ENCODE measurements at regions not wholly inside any gene's neighbourhood (a gene's known extent, or its start where the extent isn't known, plus 50 kb on each side); places are given as distances from the start of the nearest gene placed in this dataset.

DNA sequence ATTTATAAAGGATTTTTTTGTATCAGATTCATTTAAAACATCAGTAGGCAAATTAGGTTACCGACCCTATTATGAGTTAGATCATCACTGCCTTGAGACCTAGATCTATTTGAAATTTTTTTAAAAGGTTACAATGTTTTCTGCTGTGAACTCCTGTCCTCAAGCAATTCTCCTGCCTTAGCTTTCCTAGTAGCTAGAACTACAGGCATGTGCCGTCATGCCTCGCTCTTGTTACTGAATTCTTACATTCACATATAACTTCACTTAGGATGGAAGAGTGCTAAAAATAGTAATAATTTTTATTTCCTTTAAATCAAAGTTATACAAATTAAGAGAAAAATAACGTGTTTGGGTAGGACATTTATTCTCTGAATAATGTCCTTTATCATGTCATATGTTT, 75.5 kb upstream of the MAOA start:
- TF ChIP-seq, protein P1, sequence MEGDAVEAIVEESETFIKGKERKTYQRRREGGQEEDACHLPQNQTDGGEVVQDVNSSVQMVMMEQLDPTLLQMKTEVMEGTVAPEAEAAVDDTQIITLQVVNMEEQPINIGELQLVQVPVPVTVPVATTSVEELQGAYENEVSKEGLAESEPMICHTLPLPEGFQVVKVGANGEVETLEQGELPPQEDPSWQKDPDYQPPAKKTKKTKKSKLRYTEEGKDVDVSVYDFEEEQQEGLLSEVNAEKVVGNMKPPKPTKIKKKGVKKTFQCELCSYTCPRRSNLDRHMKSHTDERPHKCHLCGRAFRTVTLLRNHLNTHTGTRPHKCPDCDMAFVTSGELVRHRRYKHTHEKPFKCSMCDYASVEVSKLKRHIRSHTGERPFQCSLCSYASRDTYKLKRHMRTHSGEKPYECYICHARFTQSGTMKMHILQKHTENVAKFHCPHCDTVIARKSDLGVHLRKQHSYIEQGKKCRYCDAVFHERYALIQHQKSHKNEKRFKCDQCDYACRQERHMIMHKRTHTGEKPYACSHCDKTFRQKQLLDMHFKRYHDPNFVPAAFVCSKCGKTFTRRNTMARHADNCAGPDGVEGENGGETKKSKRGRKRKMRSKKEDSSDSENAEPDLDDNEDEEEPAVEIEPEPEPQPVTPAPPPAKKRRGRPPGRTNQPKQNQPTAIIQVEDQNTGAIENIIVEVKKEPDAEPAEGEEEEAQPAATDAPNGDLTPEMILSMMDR (conservative IDR thresholded peaks at IDR 0.05), result no peak
- TF ChIP-seq ZFX (IDR thresholded peaks at IDR 0.05), result no peak
- no peak overlapping the region for H3K27ac ChIP-seq

DNA sequence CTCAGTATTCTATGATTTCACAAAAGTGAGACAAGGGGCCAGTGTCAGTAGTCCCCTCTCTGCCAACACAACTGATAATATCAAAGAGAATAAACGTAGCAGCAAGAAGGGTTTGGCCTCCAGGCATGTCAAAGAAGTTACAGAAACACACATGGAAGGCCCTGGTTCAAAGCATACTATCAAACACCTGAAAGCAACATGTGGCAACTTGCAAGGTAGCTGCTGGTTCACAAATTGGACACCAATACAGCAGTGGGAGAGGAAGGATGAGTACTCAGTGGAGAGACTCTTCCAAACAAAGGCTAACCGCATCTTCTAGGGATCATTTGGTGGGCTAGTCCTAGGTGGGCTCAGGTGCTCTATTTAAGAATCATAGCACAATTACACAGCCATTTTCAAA, 74.9 kb upstream of the MAOA start:
- TF ChIP-seq, protein P1 (conservative IDR thresholded peaks at IDR 0.05), result no peak
- no peak for TF ChIP-seq ZFX (IDR thresholded peaks at IDR 0.05)
- H3K27ac ChIP-seq, result no peak overlapping the region

- H3K27ac ChIP-seq, result no peak overlapping the region
- TF ChIP-seq, protein P1 (conservative IDR thresholded peaks at IDR 0.05), result no peak
- no peak for TF ChIP-seq ZFX (IDR thresholded peaks at IDR 0.05)
Observed at GRCh38 chrX:43581888-43582539, 74.1 kb upstream of the MAOA start.

DNA sequence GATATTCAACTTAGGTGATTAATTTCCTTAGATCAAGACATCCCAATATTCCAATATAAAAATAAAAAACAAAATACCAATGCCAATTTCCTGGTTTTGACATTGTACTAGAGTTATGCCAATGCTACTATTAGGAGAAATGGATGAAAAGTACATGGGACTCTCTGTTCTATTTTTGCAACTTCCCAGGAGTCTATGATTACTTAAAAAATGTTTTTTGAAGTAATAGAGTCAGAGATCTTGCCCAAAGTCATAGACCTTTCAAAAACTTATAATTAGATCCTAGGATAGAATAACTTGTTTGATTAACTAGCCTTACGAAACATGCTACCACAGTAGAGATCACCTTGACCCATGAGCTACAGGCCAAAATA, 73.6 kb upstream of the MAOA start:
- no peak overlapping the region for H3K27ac ChIP-seq
- TF ChIP-seq ZFX (IDR thresholded peaks at IDR 0.05), result no peak
- TF ChIP-seq, protein P1 (conservative IDR thresholded peaks at IDR 0.05), result no peak

GRCh38 chrX:43585922-43586321, 70.2 kb upstream of the MAOA start:
- no peak overlapping the region for H3K27ac ChIP-seq
- TF ChIP-seq, protein P1 (conservative IDR thresholded peaks at IDR 0.05), result no peak
- TF ChIP-seq ZFX (IDR thresholded peaks at IDR 0.05), result no peak

DNA sequence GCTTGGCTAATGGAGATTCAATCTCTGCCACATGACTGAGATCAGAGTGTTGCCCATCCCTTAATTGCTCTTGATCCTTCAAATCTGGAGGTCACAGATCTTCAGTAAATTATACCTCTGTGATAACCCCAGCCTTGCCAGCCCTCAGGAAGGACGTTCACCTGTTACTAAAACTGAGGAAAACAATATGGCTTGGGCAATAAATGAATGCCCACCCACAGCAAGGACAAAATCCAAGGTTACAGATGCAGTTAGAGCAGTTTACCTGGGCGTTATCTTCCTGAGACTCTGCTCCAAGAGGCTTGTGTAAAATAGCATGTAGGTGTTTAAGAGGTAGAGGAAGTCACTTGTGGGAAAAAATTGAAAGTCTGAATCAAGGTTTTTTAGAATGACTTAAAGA, 69.3 kb upstream of the MAOA start:
- no peak overlapping the region for H3K27ac ChIP-seq
- TF ChIP-seq, protein P1 (conservative IDR thresholded peaks at IDR 0.05), result no peak
- TF ChIP-seq ZFX (IDR thresholded peaks at IDR 0.05), result no peak

DNA sequence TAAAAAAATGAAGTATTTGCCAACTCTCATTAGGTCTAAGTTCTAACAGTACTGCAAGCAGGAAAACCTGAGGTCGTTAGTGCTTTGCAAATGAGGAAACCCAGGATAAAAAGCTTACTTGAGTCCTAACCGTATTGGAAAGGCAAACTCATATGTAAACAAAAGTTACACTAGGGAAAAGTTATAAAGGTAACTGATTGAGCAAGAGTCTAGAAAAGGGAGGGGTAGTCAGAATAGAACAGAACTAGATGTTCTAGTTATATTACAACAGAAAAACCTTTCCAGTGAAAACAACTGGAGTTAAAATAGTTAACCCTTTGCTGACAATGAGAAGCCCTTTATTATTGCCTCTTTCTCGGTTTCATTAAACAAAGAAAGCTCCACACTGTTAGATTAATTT, 66.4 kb upstream of the MAOA start:
- no peak overlapping the region for H3K27ac ChIP-seq
- TF ChIP-seq, protein P1 (conservative IDR thresholded peaks at IDR 0.05), result no peak
- TF ChIP-seq ZFX (IDR thresholded peaks at IDR 0.05), result no peak
